Chondrocyte (in vitro differentiated cells): ENCODE measurements at regions not wholly inside any gene's neighbourhood (a gene's known extent, or its start where the extent isn't known, plus 50 kb on each side); places are given as distances from the start of the nearest gene placed in this dataset.
"Not testable (repeated sequence)": the region's sequence is repeated elsewhere in the genome, so short reads cannot be mapped to it uniquely, and the experiment has no call there.

ENCODE experiments used
- DNase-seq: peaks from one replicate; pipeline ENCODE4 v3.0.0; 2021; ENCODE audit warnings: mixed read lengths, low spot score
- H3K27ac Mint-ChIP-seq: one replicate; pipeline ENCODE4 v1.8.0; 2021; ENCODE audit warnings: mild to moderate bottlenecking, moderate library complexity, mixed read lengths; ENCODE audit not compliant: unreplicated experiment
- H3K27me3 Mint-ChIP-seq: 2 replicates; pipeline ENCODE4 v1.8.0; 2021; ENCODE audit warnings: low read depth, mixed read lengths
- H3K36me3 Mint-ChIP-seq: 2 replicates; pipeline ENCODE4 v1.8.0; 2021; ENCODE audit warnings: low read depth, mixed read lengths
- H3K4me1 Mint-ChIP-seq: 2 replicates; pipeline ENCODE4 v1.8.0; 2021; ENCODE audit warnings: low read depth, mild to moderate bottlenecking, mixed read lengths
- H3K4me3 Mint-ChIP-seq: one replicate; pipeline ENCODE4 v1.8.0; 2021; ENCODE audit warnings: mild to moderate bottlenecking, moderate library complexity, mixed read lengths; ENCODE audit not compliant: unreplicated experiment
- H3K9me3 Mint-ChIP-seq: 2 replicates; pipeline ENCODE4 v1.8.0; 2021; ENCODE audit warnings: low read depth, mixed read lengths
- TF ChIP-seq, protein P1 (sequence below): fragments of 200-600 bp; sonication (generic); IDR thresholded peaks from 2 replicates; pipeline ENCODE4 v1.5.0; 2021; ENCODE audit warnings: antibody characterized with exemption, mild to moderate bottlenecking, moderate library complexity

DNA sequence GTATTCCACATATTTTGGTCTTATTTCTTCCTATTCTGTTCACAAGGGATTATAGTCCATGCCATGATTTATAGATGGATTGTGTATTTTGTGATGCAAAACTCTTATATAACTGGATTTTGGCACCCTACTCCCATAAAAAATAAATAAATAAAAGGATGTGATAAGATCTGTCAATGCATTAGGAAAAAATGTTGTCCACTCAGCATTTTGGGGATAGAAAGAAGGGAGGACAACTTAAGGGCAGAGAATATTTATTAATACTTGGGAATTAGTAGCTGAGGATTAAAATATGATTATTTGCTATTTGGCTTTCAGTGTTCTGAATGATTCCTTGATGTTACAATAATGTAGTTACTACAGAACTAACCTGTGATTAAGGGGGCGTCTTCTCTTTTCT is 682.6 kb downstream of the ZBBX start:
- Mint-ChIP-seq H3K27ac (no peak overlapping the region), H3K4me3 (no peak overlapping the region), H3K36me3 (peaks cover 2% of the 10 kb centered on the region), H3K4me1 (no peaks in the 10 kb centered on the region), H3K9me3 (peaks cover 9% of the 10 kb centered on the region), H3K27me3 (no peaks in the 10 kb centered on the region)
- TF ChIP-seq, protein P1, sequence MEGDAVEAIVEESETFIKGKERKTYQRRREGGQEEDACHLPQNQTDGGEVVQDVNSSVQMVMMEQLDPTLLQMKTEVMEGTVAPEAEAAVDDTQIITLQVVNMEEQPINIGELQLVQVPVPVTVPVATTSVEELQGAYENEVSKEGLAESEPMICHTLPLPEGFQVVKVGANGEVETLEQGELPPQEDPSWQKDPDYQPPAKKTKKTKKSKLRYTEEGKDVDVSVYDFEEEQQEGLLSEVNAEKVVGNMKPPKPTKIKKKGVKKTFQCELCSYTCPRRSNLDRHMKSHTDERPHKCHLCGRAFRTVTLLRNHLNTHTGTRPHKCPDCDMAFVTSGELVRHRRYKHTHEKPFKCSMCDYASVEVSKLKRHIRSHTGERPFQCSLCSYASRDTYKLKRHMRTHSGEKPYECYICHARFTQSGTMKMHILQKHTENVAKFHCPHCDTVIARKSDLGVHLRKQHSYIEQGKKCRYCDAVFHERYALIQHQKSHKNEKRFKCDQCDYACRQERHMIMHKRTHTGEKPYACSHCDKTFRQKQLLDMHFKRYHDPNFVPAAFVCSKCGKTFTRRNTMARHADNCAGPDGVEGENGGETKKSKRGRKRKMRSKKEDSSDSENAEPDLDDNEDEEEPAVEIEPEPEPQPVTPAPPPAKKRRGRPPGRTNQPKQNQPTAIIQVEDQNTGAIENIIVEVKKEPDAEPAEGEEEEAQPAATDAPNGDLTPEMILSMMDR = no peak
- DNase-seq = no peak

- Mint-ChIP-seq H3K36me3 (peaks cover 2% of the 10 kb centered on the region), H3K9me3 (peaks cover 7% of the 10 kb centered on the region), H3K27ac (no peak overlapping the region), H3K4me3 (no peak overlapping the region), H3K4me1 (no peaks in the 10 kb centered on the region), H3K27me3 (no peaks in the 10 kb centered on the region)
- TF ChIP-seq, protein P1 = no peak
- DNase-seq = no peak
These were observed 684.0 kb downstream of the ZBBX start for GRCh38 chr3:166696103-166696502.

DNA sequence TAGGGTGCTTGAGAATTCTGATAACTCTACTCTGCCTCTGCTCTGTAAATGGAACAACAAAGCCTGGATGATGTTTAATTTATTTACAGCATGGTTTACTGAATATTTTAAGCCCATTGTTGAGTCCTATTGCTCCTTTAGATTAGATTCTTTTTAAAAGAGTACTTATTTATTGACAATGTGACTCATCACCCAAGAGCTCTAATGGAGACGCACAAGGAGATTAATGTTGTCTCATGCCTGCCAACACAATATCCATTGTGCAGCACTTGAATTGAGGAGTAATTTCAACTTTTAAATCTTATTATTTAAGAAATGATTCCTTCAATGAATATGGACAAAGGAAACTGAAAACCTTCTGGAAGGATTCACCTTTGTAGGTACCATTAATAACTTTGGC is 691.4 kb downstream of the ZBBX start:
- H3K4me3 Mint-ChIP-seq = no peak overlapping the region
- no peak overlapping the region for H3K27ac Mint-ChIP-seq
- H3K36me3 Mint-ChIP-seq = no peaks in the 10 kb centered on the region
- H3K4me1 Mint-ChIP-seq = no peaks in the 10 kb centered on the region
- DNase-seq = no peak
- no peaks in the 10 kb centered on the region for H3K27me3 Mint-ChIP-seq
- TF ChIP-seq, protein P1 = no peak
- no peaks in the 10 kb centered on the region for H3K9me3 Mint-ChIP-seq

- Mint-ChIP-seq H3K9me3 (no peaks in the 10 kb centered on the region), H3K36me3 (no peaks in the 10 kb centered on the region), H3K27ac (no peak overlapping the region), H3K4me1 (no peaks in the 10 kb centered on the region), H3K27me3 (no peaks in the 10 kb centered on the region), H3K4me3 (no peak overlapping the region)
- no peak for DNase-seq
- TF ChIP-seq, protein P1 = no peak
These were observed 694.9 kb downstream of the ZBBX start for GRCh38 chr3:166685246-166685645.

GRCh38 chr3:166684077-166684476 is 696.0 kb downstream of the ZBBX start:
- not testable (repeated sequence) for H3K9me3 Mint-ChIP-seq, H3K27ac Mint-ChIP-seq, H3K36me3 Mint-ChIP-seq, H3K27me3 Mint-ChIP-seq, H3K4me1 Mint-ChIP-seq, DNase-seq, H3K4me3 Mint-ChIP-seq

GRCh38 chr3:166669781-166670180 is 710.3 kb downstream of the ZBBX start:
- H3K36me3 Mint-ChIP-seq = no peaks in the 10 kb centered on the region
- no peak for DNase-seq
- H3K9me3 Mint-ChIP-seq = no peaks in the 10 kb centered on the region
- TF ChIP-seq, protein P1 = no peak
- no peak overlapping the region for H3K27ac Mint-ChIP-seq
- H3K4me3 Mint-ChIP-seq = no peak overlapping the region
- peaks cover 1% of the 10 kb centered on the region for H3K27me3 Mint-ChIP-seq
- H3K4me1 Mint-ChIP-seq = no peaks in the 10 kb centered on the region
